ENCODE measurements at regions not wholly inside any gene's neighbourhood (a gene's known extent, or its start where the extent isn't known, plus 50 kb on each side); places are given as distances from the start of the nearest gene placed in this dataset.
"Not testable (repeated sequence)": the region's sequence is repeated elsewhere in the genome, so short reads cannot be mapped to it uniquely, and the experiment has no call there.

DNA sequence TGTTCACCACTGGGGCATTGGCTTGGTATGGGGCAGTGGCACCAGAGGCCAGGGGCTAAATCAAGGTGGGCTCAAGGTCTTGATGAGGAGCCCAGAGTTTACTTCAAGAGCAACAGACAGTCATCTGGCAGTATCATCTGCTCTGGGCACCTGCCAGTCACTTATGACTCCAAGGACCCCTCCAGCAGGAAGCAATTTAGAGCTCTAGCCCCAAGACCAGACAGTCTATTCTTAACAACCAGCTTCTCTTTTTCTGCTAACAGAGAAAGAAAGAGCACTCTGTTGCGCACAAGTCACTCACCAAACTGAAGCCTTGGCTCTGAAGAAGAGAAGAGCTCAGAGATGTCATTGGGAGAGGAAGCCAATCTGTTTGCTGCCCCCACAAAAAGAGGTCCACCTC, 309.2 kb downstream of the HS3ST1 start:
- DNase-seq = no peak

DNA sequence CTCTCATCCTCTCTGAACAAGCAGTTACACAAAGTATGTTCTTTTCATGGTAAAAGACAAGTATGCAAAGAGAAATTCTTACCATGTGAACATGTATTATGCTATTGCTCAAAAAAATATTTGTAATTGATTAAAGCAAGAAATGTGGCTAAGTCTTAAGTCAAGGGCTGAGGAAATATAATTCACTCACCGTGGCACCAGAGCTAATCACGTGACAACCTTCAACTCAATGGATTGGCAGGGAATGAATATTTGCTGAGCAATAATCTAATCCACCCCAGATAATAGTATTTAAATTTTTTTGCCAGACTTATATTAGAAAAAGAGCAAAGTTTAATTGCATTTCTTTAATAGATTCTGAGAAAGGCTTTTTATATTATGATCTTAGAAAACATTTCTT, 310.2 kb downstream of the HS3ST1 start:
- no peak for DNase-seq

DNA sequence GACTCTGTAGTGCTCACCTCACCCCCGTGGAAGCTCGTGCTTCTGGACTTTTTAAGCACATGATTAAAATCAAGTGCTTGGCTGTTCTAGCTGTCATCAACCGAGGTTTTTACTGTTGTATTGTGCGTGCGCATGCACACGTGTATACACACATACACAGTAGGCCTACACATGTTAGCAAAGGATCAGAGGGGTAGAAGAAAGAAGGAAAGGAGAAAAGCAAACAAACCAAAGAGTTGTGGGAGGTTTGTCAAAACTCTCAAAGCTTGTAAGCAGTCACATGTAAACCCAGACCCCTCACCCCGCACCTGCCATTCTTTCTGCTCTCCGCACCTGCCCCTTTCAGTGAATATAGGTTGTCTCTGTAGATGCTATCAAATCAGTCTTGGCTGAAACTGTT, 311.8 kb downstream of the HS3ST1 start:
- DNase-seq = no peak

DNA sequence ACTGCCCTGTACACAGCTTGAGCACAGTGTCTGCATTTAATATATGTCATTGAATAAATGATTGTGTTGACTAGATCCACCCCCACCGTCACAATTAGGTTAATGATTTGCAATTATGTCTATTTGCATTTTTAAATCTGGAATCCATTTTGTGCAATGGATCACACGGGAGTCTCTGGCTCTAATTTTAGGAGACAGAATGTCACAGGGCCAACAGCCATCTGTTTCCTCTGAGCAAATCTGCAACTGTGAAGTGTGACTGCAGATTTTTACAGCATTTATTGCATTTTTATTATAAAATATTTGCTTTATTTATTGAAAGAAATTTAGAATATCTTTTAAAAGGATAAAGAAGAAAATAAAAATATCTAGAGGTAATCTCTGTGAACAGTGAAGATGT, 316.8 kb downstream of the HS3ST1 start:
- DNase-seq = no peak

DNA sequence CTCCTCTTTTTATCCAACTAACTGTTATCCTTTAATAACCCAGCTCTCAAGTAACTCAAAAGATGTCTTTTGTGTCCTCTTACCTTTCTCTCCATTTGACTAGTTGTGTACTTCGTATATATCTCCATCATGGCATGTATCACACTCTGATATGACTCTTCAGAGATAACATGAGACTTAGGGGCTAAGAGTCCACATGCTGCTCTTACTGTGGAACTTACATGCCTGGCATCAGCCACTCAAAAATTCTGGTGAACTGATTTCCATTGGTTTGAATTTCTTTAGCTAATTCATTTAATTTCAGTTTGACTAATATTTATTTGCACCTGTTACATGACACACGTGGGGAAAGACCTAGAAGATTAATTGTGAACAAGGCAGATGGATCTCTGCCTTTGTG, 317.3 kb downstream of the HS3ST1 start:
- no peak for DNase-seq

DNA sequence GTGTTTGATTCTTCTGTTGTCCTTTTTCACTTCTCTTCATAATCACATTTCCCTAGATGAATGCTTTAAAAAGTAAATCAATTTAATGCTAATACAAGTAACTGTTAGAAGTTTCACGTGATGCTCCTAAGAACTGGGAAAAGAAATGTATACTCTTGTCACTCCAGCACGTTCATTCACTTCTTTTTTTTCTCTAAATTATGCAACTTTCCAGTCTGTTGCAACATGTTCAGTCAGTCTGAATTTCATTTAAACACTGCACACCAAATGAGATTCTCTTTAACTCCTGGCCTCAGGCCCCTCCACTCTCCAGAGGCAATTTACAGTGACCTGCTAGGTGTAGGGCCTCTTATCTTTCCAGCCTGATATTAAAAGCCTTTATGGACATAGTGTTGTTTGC, 321.9 kb downstream of the HS3ST1 start:
- DNase-seq = no peak

DNA sequence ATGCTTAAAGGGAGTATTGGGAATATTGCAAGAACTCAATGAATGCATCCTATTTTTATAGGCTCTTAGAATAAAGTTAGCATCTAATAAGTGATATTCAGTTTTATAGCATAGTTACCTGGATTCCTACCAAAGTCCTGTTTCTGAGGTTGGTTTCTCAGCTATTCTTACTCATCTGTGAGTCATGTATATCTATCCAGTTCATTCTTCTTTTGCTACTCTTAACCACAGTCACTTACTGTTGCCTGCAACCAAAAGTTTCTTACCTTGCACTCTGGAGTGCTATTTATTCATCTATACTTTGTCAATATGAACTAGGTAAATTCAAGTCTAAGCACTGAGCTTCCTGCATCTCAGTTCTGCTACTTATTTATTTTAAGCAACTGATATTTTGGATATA, 322.5 kb downstream of the HS3ST1 start:
- no peak for DNase-seq

DNA sequence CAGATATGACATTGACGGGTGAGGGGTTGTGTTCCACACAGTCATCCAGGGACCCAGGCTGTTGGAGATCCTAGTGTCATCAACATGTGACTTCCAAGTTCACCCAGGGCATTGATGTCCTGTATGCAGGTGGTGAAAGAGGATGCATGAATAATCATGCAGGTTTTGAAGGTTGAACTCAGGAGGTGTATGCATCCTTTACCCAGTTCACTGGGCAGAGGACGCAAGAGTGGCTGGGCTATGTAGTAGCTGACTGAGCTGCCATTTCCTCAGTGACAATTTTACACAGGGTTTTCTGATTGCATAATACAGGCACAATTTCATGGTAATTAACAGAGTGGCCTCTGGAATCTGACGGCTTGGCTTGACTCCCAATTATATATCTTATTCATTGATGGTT, 323.0 kb downstream of the HS3ST1 start:
- no peak for DNase-seq

DNA sequence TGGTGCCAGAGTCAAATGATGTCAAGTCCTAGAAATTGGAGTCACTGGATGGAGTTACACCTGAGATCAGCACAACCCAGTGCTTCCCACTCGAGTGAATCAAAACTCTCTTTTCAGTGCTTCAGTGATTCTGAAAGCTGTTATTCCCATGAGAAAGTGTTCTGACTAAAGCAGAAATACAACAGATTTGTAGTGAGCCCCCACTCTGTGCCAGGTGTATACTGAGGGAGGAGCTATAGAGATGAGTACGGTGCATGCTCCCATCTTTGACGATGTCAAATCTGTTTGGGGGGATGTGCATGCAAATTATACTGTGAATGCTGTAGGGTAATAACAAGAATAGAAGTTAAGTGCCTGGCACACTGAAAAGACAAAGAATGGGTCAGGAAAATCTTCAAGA, 330.2 kb downstream of the HS3ST1 start:
- DNase-seq = no peak

DNA sequence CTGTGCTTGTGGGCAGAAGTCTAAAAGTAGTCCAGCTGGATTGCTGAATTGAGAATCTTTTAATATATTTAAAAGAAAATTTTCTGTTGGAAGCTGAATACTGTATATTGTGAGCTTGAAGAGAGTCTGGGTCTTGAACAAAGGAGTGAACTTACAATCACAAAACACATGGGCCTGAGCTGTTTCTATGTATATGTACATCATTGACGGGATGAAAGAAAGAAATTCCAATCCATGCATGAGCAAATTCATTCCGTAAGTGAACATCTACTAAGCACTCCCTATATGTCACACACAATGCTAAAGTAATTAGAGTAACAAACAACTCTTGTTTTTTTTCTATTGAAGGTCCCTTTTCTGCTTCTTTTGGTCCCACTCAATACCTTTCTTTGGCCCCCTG, 331.0 kb downstream of the HS3ST1 start:
- no peak for DNase-seq

DNA sequence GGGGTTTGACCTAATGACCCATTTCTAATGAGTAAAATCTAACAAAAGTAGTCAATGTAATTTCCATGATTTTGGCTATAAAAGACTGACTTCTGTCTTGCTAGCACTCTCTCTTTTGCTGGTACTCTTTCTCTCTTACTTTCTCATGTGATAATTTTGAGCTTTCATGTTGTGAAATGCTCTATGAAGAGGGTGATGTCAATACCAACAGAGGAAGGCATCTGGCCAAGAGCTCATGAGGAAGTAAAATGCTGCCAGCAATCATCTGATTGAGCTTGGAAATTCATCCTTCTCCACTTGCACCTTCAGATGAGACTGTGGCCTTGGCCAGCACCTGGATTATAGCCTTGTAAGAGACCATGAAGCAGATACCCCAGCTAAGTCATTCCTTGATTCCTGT, 347.7 kb downstream of the HS3ST1 start:
- DNase-seq = no peak

DNA sequence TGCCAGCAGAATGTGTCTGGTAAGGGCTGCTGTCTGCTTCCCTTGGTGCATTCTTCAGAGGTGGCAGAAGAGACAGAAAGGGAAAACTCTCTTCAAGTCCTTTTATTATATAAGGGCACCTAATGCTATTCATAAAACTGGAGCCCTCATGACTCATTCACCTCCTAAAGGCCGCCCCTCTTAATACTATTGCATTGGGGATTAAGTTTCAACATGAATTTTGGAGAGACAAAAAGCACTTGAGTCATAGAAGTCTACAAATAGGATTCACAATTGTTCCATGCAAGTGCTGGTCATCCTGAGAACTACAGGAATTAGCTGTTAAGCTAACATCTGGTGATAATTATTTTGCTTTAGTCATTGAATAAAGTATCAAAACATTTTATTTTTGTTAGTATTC, 349.5 kb downstream of the HS3ST1 start:
- DNase-seq = no peak

DNA sequence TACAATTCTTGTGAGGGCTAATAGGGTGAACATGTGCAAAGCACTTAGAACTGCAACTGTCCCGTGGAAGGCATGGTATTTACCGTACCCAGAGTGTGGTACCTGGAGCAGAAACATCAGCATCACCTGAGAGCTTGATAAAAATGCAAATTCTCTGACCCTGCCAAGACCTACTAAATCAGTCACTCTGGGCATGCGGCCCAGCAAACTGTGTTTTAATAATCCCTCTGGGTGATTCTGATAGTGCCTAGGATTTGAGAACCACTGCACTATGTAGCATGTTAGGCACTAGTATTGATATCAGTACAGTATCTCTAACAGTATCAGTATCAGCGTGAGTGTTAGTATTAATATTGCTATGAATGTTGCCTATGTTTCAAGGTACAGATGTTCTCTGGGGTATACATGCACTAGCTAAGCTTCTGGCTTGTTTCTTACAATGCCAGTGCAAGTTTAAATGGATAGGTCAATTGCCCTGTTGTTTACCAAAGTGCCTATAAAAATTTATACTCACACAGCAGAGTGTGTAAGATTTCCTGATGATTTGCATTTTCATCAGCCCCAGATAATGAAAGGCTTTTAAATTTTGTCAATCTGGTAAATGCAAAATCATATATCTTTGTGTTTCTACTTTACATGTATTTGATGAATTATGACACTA, 354.0 kb downstream of the HS3ST1 start:
- no peak for DNase-seq

DNA sequence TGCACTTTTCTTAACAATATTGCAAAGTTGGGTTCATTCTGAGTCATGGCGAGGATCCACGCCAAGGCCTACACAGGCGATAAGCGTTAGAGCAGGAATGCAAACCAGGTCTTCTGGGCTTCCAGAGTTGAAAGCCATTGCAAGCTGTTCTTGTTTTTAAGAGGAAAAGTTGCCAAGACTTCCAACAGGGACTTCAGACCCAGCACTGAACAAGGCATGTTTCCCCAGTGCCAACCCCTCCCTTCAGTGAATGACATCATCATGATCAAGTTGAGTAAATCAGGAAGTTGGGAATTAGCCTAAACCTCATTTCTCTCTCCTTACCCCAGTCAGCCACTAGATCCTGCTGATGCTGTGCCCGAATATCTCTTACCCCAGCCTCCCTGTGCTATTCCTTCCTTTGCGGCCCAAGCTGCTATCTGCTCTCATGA, 355.1 kb downstream of the HS3ST1 start:
- no peak for DNase-seq

DNA sequence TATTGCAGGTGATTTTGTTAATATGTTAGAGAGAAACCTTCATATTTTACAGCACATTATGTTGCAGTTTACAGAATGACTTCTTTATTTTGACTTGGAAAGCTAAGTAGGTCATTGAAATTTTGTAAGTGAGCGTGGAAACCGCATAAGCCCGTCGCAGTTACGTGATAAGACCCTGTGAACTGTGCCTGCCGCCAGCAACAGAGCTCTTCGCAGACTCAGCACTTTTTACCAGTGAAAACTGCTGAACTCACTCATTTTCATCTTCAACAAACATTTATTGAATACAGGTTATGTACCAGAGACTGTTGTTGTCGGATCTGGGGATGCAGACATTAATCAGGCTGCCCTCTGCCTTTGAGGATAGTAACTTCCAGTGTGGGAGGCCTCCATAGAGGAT, 355.7 kb downstream of the HS3ST1 start:
- no peak for DNase-seq

DNA sequence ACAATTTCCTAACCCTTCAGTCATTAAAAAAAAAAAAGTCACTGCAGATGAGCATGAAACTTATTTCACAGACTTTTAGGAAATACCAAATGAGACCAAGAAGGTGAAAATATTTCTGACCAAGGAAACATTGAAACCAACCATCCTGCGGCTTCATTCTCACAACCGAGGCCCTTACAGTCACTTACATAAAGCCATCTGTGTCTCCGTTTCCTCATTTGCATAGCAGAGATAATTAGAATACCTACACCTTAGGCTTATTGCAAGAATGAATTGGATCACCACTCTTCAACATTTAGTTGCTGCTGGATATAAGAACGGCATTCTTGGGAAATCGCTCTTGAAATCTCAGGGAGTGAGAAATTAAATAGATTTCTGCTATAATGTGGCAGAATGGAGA, 356.2 kb downstream of the HS3ST1 start:
- no peak for DNase-seq

DNA sequence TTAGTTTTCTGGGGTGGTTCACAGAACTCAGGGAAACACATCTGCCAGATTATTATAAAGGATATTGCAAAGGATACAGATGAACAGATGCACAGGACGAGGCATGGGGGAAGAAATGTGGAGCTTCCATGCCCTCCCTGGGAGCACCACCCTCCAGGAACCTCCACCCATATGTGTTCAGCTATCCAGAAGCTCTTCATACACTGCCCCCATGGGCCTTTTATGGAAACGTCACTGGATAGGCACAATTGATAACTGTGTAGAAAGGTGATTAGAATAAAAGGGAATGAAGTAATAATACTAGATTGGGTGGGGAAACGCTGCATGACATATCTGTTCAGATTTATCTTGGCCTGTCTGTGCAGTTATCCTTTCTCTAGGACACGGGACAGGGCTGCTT, 357.9 kb downstream of the HS3ST1 start:
- no peak for DNase-seq

DNA sequence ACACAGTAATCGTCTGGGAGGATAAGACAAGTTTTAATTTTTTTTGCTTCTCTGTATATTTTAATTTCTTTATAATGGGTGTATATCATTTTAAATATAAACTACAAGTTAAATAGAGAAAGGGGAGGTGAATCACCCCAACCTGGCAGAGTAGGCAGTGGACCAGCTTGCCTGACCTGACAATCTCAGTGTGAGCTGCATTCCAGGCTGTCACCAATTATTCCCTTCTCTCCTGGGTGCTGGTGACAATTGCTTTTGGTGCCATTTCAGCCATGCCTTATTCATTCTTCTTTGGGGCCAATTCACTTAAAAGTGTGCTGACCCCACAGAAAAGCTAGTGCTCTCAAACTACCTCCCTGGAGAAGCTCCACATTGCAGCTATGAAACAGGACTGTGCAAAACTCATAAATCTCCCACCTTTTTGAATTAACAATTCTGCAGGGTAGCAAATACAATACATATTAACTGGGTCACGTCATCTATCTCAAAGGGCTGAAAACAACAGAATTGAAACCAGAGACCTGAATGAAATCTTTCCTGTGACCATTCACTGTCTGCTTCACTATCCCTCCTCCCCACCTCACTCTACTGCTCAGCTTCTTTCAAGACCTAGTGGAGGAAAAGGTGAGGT, 359.0 kb downstream of the HS3ST1 start:
- no peak for DNase-seq

DNA sequence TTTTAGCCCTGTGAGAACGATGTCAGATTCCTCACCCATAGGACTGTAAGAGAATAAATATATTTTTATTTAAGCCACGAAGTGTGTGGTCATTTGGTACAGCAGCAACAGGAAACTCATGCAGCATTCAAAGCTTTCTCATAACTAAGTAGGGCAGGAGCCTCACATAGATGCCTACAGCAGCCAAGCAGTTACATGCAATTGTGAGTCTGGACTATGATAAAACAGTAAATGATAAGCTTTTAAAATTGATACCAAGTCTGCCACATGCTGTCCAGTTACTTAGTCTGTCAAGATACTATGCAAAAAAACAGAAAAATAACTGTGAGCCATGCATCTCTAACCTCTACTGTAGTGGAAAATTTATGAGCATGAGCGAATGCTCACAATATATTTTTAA, 359.6 kb downstream of the HS3ST1 start:
- no peak for DNase-seq

DNA sequence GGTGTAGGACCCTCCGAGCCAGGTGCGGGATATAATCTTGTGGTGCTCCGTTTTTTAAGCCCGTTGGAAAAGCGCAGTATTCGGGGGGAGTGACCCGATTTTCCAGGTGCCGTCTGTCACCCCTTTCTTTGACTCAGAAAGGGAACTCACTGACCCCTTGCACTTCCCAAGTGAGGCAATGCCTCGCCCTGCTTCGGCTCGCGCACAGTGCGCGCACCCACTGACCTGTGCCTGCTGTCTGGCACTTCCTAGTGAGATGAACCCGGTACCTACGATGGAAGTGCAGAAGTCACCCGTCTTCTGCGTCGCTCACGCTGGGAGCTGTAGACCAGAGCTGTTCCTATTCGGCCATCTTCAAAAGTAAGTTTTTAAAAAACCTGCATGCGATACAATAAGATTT, 362.1 kb downstream of the HS3ST1 start:
- not testable (repeated sequence) for DNase-seq

DNA sequence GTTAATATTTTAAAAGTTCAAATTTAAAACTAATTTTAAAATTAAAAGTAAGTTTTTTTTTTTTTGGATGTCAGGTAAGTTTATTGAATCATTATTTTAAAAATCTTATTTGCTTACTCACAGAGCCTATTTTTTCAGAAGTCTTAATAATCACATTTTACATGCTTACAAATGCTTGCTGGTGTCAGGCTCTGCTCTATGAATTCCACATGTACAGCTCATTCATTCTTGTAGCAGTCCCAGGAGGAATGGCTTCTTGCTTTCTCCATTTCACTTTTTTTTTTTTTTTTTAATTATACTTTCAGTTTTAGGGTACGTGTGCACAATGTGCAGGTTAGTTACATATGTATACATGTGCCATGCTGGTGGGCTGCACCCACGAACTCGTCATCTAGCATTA, 368.1 kb downstream of the HS3ST1 start:
- DNase-seq = not testable (repeated sequence)

DNA sequence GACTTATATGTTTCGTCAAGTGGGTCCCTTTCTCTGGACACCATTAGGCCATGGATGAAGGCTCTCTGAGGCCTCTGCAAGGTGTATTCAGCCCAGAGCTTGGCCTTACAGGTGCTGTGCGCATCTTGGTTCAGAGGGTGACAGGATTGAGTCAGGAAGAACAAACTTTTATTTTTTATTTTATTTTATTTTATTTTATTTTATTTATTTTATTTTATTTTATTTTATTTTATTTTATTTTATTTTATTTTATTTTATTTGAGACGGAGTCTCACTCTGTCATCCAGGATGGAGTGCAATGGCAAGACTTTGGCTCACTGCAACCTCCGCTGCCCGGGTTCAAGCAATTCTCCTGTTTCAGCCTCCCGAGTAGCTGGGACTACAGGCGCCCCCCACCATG, 370.4 kb upstream of the CLNK start:
- not testable (repeated sequence) for DNase-seq

DNA sequence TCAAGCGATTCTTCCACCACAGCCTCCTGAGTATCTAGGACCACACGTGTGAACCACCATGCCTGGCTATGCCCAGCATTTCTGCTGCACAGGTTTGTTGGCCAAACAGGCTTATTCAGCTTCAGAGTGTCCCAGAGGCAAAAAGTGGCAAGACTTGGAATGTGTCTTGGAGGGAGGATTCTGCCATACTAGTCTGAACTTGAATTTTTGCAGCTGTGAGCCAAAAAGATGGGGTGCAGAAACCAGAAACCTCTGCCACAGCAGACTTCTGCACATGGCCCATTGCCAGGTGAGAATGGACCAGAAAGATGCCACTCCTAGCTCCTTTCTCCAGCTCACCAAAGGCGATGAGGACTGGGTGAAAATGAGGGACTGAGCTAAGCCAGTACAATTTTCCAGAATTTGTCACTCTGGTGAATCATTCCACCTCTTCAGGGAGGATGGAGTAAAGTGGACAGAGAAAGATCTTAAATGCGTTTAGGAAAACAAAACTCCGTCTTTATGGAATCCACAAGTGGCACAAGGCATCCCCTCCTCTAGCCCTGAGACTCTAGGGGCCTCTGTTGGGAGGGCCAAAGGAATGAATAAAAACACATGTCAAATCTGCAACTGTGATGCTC, 369.1 kb upstream of the CLNK start:
- no peak for DNase-seq

DNA sequence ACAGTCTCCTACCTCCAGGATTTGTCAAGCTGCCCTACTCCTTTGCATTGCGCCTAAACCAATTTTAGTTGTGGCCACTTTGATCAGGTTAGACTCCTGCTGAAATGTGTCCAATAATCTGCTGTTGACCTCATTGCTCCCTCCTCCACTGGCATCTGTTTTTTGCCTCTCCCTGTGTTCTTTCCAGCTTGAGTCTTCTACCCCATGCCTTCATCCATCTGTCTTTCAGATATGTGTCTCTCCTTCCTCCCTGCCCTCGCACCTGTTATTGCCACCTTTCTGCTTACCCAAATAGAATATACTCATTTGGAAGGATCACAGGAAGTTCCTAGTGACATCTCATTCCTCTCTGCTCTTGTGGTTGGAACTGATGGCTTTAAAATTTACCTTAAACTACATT, 366.6 kb upstream of the CLNK start:
- no peak for DNase-seq

DNA sequence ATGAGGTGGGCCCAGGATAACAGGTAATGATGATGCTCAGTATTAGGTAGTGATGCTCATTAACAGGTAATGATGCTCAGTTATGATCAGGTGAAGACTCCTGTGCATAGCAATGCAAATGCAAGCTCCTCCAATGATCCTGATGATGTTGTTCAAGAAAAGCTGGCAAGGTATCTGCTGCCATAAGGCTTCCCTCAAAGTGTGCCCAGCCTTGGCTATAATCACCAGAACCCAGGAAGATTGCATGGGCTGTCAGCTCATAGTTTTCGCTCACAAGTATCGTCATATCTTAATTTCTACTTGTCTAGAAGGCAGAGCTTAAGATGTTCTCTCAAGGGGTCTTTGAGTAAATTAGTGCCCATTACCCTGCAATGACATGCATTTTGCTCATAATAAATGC, 366.2 kb upstream of the CLNK start:
- DNase-seq = no peak

Measured in NCI-H1092 (cell line).